IPS-20b (cell line): ENCODE measurements at regions not wholly inside any gene's neighbourhood (a gene's known extent, or its start where the extent isn't known, plus 50 kb on each side); places are given as distances from the start of the nearest gene placed in this dataset.
"Not testable (repeated sequence)": the region's sequence is repeated elsewhere in the genome, so short reads cannot be mapped to it uniquely, and the experiment has no call there.

Experiments used
- H3K27ac ChIP-seq: one replicate; pipeline ENCODE4 v1.5.1; 2013; ENCODE audit warnings: low read length
- H3K27me3 ChIP-seq: 2 replicates; pipeline ENCODE4 v1.6.1; 2013; ENCODE audit warnings: mild to moderate bottlenecking, low read length, inconsistent platforms; ENCODE audit not compliant: insufficient read depth
- H3K36me3 ChIP-seq: 2 replicates; pipeline ENCODE4 v1.6.1; 2013; ENCODE audit warnings: low read depth, mild to moderate bottlenecking, inconsistent platforms, low read length, moderate library complexity; ENCODE audit not compliant: insufficient read depth
- H3K4me1 ChIP-seq: 2 replicates; pipeline ENCODE4 v1.6.1; 2013; ENCODE audit warnings: mild to moderate bottlenecking, control low read depth, inconsistent platforms, low read length, moderate library complexity; ENCODE audit not compliant: insufficient read depth
- H3K4me3 ChIP-seq: 2 replicates; pipeline ENCODE4 v1.5.1; 2013; ENCODE audit warnings: mild to moderate bottlenecking, low read length, inconsistent platforms
- H3K9ac ChIP-seq: 2 replicates; pipeline ENCODE4 v1.6.1; 2013; ENCODE audit warnings: low read depth, mild to moderate bottlenecking, inconsistent platforms, low read length, moderate library complexity
- H3K9me3 ChIP-seq: 2 replicates; pipeline ENCODE4 v1.6.1; 2013; ENCODE audit warnings: mild to moderate bottlenecking, low read depth, low read length, inconsistent platforms; ENCODE audit not compliant: insufficient read depth

DNA sequence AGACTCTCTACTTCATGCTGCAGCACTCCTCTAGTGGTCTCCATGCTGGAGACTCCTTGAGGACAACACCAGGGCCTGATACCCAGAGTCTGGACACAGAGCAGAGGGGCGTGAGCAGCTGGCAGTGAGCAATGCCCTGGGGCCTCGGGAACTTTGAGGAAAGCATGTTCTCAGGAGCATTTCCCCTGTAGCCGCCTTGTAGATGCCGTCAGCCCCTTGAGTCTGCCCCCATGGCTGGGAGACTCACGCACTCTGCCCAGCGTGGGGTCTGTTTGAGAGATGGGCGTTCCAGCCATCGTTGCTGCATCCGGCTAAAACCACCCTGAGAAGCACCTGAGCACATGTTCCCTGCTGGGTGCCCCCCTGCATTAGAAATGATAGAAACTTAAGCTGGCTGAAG lies 56.8 kb downstream of the PLXNA1 start:
- H3K9me3 ChIP-seq, result no peaks in the 10 kb centered on the region
- H3K9ac ChIP-seq, result no peak overlapping the region
- H3K36me3 ChIP-seq, result no peaks in the 10 kb centered on the region
- H3K27ac ChIP-seq, result no peak overlapping the region
- H3K4me1 ChIP-seq, result peaks cover 14% of the 10 kb centered on the region; the same call in 1 of the 2 replicates
- no peak overlapping the region for H3K4me3 ChIP-seq
- H3K27me3 ChIP-seq, result no peaks in the 10 kb centered on the region

GRCh38 chr3:127040216-127040615 lies 57.3 kb downstream of the PLXNA1 start:
- peaks cover 14% of the 10 kb centered on the region; the same call in 1 of the 2 replicates for H3K4me1 ChIP-seq

DNA sequence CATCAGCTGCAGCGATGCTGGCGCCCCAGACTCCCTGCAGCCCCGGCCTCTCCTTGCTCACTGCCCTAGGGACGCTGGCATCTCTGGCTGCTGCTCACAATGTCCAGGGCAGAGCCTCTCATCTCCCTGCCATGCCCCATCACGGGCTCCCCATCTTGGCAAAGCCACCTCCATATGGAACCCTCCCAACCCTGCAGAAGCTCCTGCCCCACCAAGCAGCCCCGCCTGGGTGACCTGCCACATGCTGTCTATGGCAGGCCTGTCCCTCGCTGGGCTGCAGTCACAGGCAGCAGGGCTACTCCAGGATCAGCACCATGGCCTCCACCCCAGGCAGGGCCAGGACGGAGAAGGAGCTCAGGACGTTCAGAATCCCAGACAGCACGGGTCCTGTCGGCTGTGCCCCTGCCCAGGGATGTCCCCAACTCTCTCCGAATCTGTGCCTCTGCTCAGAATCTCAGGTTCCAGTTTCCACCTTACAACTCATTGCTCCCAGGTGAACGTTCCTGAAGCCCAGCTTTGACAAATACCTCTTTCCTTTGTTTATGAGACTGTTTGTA lies 58.4 kb downstream of the PLXNA1 start:
- no peaks in the 10 kb centered on the region for H3K27me3 ChIP-seq
- H3K27ac ChIP-seq, result no peak overlapping the region
- H3K9me3 ChIP-seq, result no peaks in the 10 kb centered on the region

More at GRCh38 chr3:127040216-127040615, 57.3 kb downstream of the PLXNA1 start:
- no peak overlapping the region for H3K27ac ChIP-seq
- H3K9ac ChIP-seq, result no peak overlapping the region
- H3K4me3 ChIP-seq, result no peak overlapping the region
- no peaks in the 10 kb centered on the region for H3K27me3 ChIP-seq
- no peaks in the 10 kb centered on the region for H3K36me3 ChIP-seq
- H3K9me3 ChIP-seq, result no peaks in the 10 kb centered on the region

GRCh38 chr3:127041933-127042332 lies 59.0 kb downstream of the PLXNA1 start:
- Histone ChIP-seq H3K36me3 (no peaks in the 10 kb centered on the region), H3K4me1 (peaks cover 14% of the 10 kb centered on the region; the same call in 1 of the 2 replicates), H3K27me3 (no peaks in the 10 kb centered on the region), H3K9ac (no peak overlapping the region), H3K4me3 (no peak overlapping the region), H3K27ac (no peak overlapping the region), H3K9me3 (no peaks in the 10 kb centered on the region)

More for the DNA sequence above, 58.4 kb downstream of the PLXNA1 start:
- Histone ChIP-seq H3K36me3 (no peaks in the 10 kb centered on the region), H3K9ac (no peak overlapping the region), H3K4me3 (no peak overlapping the region), H3K4me1 (peaks cover 14% of the 10 kb centered on the region; the same call in 1 of the 2 replicates)

GRCh38 chr3:127042634-127043033 lies 59.7 kb downstream of the PLXNA1 start:
- Histone ChIP-seq H3K9me3 (no peaks in the 10 kb centered on the region), H3K4me1 (peaks cover 14% of the 10 kb centered on the region; the same call in 1 of the 2 replicates), H3K4me3 (no peak overlapping the region), H3K36me3 (no peaks in the 10 kb centered on the region), H3K27me3 (no peaks in the 10 kb centered on the region), H3K27ac (no peak overlapping the region), H3K9ac (peak overlapping the region; percentile 50; the same call in 1 of the 2 replicates)

GRCh38 chr3:127043041-127043641 lies 60.2 kb downstream of the PLXNA1 start:
- H3K9me3 ChIP-seq, result no peaks in the 10 kb centered on the region
- H3K36me3 ChIP-seq, result no peaks in the 10 kb centered on the region
- H3K27ac ChIP-seq, result peak overlapping the region; percentile 23
- peak overlapping the region; percentile 50 for H3K9ac ChIP-seq
- H3K4me3 ChIP-seq, result no peak overlapping the region
- no peaks in the 10 kb centered on the region for H3K27me3 ChIP-seq
- peaks cover 14% of the 10 kb centered on the region; the same call in 1 of the 2 replicates for H3K4me1 ChIP-seq

GRCh38 chr3:127043731-127044510 lies 61.0 kb downstream of the PLXNA1 start:
- H3K27me3 ChIP-seq, result no peaks in the 10 kb centered on the region
- no peaks in the 10 kb centered on the region for H3K9me3 ChIP-seq
- peaks cover 14% of the 10 kb centered on the region; the same call in 1 of the 2 replicates for H3K4me1 ChIP-seq

DNA sequence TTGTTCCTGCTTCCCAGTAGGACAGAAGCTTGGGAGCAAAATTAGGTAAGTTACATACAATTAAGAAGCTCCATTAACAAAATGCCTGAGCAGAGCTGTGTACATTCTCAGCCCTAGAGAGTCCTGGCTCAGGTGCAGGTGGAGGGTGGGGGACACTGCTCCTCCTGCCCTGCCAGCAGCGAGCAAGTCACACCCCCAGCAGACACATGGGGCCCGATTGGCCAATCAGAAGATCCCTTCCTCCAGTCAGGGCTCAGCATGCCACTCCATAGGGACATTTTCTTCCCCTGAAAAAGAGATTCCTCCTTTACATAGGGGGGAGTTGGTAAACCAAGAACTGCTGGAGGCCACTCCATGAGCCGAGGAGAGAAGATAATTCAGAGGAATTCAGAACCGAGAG lies 62.1 kb downstream of the PLXNA1 start:
- Histone ChIP-seq H3K27ac (no peak overlapping the region), H3K36me3 (no peaks in the 10 kb centered on the region), H3K27me3 (no peaks in the 10 kb centered on the region), H3K4me1 (peaks cover 14% of the 10 kb centered on the region; the same call in 1 of the 2 replicates), H3K4me3 (peak overlapping the region; percentile 44; the same call in 1 of the 2 replicates), H3K9me3 (no peaks in the 10 kb centered on the region), H3K9ac (peak overlapping the region; percentile 14; the same call in 1 of the 2 replicates)

More at GRCh38 chr3:127043731-127044510, 61.0 kb downstream of the PLXNA1 start:
- Histone ChIP-seq H3K9ac (peak overlapping the region; percentile 50; the same call in 1 of the 2 replicates), H3K4me3 (no peak overlapping the region), H3K36me3 (no peaks in the 10 kb centered on the region), H3K27ac (peak overlapping the region; percentile 23)

- H3K9me3 ChIP-seq, result no peaks in the 10 kb centered on the region
- H3K27me3 ChIP-seq, result no peaks in the 10 kb centered on the region
- H3K4me1 ChIP-seq, result peaks cover 14% of the 10 kb centered on the region; the same call in 1 of the 2 replicates
- no peaks in the 10 kb centered on the region for H3K36me3 ChIP-seq
- no peak overlapping the region for H3K27ac ChIP-seq
- peak overlapping the region; percentile 44; the same call in 1 of the 2 replicates for H3K4me3 ChIP-seq
- H3K9ac ChIP-seq, result peak overlapping the region; percentile 14; the same call in 1 of the 2 replicates
Observed at GRCh38 chr3:127045435-127046045, 62.6 kb downstream of the PLXNA1 start.

DNA sequence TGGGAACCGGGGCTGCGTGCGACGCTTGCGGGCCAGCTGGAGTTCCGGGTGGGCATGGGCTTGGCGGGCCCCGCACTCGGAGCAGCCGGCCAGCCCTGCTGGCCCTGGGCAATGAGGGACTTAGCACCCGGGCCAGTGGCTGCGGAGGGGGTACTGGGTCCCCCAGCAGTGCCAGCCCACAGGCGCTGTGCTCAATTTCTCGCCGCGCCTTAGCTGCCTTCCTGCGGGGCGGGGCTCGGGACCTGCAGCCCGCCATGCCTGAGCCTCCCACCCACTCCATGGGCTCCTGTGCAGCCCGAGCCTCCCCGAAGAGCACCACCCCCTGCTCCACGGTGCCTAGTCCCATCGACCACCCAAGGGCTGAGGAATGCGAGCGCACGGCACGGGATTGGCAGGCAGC lies 63.8 kb downstream of the PLXNA1 start:
- not testable (repeated sequence) for H3K36me3 ChIP-seq, H3K4me3 ChIP-seq, H3K27me3 ChIP-seq, H3K27ac ChIP-seq, H3K9me3 ChIP-seq, H3K9ac ChIP-seq
- peaks cover 14% of the 10 kb centered on the region; the same call in 1 of the 2 replicates for H3K4me1 ChIP-seq

GRCh38 chr3:127049393-127049792 lies 66.5 kb downstream of the PLXNA1 start:
- Histone ChIP-seq H3K4me3 (no peak overlapping the region), H3K36me3 (no peaks in the 10 kb centered on the region), H3K9ac (no peak overlapping the region), H3K27ac (no peak overlapping the region), H3K27me3 (no peaks in the 10 kb centered on the region), H3K4me1 (no peaks in the 10 kb centered on the region), H3K9me3 (no peaks in the 10 kb centered on the region)
